HT-29 (cell line): ENCODE measurements at regions not wholly inside any gene's neighbourhood (a gene's known extent, or its start where the extent isn't known, plus 50 kb on each side); places are given as distances from the start of the nearest gene placed in this dataset.
"Not testable (repeated sequence)": the region's sequence is repeated elsewhere in the genome, so short reads cannot be mapped to it uniquely, and the experiment has no call there.

Source experiments
- DNase-seq: peaks from one replicate; pipeline ENCODE4 v3.0.0-alpha.2; 2015; ENCODE audit warnings: low spot score

DNA sequence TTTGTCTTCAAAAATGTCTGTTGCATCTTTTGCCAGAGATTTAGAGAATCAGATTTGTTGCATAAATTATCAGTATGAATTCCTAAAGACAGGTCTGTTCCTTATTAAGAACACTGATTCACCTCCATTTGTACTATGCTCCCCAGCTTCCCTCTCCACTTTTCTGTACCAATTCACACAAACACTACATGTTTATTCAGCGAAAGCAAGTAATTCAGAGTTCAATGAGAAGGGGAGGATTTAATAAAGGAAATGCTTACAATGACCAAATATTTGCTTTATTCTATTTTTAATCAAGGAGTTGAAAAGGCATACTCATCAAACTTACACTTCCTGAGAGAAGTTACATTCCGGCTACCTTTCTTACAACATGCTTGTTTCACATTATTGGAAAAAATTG lies 135.5 kb downstream of the NBPF8 start:
- not testable (repeated sequence) for DNase-seq

DNA sequence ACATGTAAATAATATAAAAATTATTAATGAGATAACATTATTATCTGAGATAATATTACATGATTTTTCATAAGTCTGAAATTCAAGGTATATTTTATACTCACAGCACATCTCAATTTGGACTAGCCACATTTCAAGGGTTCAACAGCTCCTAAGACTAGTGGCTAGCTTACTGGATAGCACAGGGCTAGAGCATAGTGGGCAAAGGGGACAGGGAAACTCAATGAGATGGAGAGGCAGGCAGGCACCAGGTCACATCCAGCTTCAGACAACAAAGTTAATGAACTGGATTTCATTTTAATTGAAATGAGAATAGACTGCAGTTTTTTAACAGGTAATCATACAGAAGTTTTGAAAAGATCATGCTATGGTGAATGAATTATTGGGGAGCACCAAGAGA lies 137.4 kb downstream of the NBPF8 start:
- not testable (repeated sequence) for DNase-seq

GRCh38 chr1:120557605-120558302 lies 142.9 kb downstream of the NBPF8 start:
- DNase-seq: peak; percentile 15

- DNase-seq: peak; percentile 68
These were observed 143.6 kb downstream of the NBPF8 start for GRCh38 chr1:120558303-120559060.

GRCh38 chr1:120561767-120562166 lies 146.9 kb downstream of the NBPF8 start:
- not testable (repeated sequence) for DNase-seq

- not testable (repeated sequence) for DNase-seq
These were observed 150.6 kb downstream of the NBPF8 start for GRCh38 chr1:120565396-120565795.

DNA sequence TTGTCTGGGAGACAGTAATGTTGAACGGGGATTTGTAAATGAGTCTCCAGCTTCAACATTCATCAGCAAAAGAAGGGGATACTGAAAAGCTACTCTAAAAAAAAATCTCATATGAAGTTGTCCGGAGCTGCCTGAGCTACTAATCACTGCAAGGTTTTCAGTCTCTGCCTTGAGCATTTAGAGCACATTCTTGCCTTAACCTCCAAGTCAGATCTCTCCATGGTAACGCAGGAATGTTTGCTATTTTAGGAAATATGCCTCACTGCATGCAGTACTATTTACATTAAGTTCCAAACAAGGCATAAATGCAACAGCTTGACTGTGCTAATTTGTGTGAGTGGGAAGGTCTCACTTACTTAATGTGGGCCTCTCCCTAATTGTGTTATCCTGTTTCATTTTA lies 152.8 kb downstream of the NBPF8 start:
- DNase-seq: not testable (repeated sequence)

DNA sequence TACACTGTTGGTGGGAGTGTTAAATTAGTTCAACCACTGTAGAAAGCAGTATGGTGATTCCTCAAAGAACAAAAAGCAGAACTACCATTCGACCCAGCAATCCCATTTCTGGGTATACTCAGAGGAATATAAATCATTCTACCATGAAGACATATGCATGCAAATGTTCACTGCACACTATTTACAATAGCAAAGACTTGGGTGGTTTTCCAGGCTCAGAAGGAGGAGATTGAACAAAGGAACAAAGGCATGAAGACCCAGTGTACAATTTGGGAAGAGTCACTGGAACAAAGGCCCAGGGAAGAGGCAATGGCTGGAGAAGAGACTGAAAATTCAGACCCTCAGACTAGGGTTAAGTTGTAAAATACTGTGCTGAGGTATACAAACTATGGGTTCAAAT lies 148.5 kb upstream of the NBPF26 start:
- DNase-seq: not testable (repeated sequence)

DNA sequence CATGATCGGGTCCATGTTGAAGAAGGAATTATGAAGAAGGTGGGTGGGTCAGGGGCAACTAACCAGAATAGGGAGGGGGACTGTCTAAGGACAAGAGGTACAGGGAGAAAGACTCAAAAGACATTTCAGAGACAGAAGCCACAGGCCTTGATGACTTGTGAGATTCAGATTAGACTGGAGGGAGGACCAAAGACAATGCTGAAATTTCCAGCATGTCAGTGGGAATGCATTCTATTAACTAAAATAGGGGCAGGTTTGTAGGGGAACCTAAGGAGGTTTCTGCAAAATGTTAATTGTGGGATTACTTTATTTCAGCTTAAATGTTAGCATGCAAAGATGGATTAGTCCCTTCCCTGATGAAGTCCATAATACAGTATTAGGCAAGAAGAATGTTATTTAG lies 141.6 kb upstream of the NBPF26 start:
- DNase-seq: not testable (repeated sequence)

DNA sequence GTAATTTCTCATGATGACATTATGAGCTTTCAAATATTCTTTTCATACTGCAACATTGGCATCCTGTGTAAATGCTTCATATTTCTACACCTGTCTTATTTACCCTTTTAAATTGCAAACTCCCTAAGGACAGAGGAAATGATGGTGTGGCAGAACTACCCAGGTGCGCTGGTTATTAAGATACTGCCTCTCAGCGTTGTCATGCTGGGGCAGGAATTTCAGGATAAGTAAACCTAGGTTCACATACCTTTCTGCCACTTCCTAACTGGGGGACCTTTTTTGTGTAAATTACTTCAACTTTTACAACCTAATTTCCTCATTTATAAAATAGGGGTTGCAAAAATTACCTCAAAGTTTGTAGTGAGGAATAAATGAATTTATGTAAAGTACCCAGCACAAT lies 137.7 kb upstream of the NBPF26 start:
- not testable (repeated sequence) for DNase-seq

DNA sequence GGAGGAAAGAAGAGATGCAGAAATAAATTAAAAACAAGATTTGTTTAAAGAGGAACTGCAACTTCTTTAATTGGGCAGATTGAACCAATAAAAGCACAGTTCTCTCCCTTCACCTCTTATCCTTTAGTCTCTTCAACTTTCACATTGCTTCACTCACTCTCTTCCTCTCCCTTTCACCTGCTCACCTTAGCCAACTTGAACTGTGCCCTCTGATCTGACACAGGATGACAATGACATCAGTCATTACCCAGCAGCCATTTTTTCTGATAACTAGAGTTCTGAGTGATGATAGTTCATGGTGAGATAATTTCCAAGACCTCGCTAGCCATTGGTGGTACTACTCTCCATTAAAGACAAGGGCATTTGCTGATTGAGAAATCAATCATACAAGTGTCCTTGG lies 134.9 kb upstream of the NBPF26 start:
- not testable (repeated sequence) for DNase-seq

DNA sequence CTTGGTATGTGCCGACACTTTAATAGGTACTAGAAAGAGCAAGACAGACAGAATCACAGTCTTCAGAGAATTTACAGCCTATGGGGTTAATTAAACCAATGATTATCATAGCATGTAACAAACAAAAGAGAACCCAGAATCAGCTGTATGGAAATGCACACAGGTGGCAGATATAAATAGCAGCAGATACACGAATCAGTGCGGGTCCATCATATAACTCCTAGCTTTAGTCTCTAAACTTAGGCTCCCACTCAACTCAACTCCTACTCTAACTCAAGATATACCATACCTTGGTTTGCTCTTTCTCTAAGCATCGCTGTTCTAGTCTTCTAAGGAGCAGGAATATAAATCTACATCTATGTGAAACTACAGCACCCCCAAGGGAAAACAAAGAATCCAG lies 132.0 kb upstream of the NBPF26 start:
- DNase-seq: not testable (repeated sequence)

- not testable (repeated sequence) for DNase-seq
These were observed 130.8 kb upstream of the NBPF26 start for GRCh38 chr1:120592943-120593342.

GRCh38 chr1:120593648-120594047 lies 130.1 kb upstream of the NBPF26 start:
- not testable (repeated sequence) for DNase-seq

GRCh38 chr1:120598331-120598951 lies 125.3 kb upstream of the NBPF26 start:
- not testable (repeated sequence) for DNase-seq

- not testable (repeated sequence) for DNase-seq
These were observed 124.2 kb upstream of the NBPF26 start for GRCh38 chr1:120599511-120599910.

GRCh38 chr1:120600442-120601041 lies 123.2 kb upstream of the NBPF26 start:
- not testable (repeated sequence) for DNase-seq

GRCh38 chr1:120607882-120608281 lies 115.9 kb upstream of the NBPF26 start:
- DNase-seq: not testable (repeated sequence)

DNA sequence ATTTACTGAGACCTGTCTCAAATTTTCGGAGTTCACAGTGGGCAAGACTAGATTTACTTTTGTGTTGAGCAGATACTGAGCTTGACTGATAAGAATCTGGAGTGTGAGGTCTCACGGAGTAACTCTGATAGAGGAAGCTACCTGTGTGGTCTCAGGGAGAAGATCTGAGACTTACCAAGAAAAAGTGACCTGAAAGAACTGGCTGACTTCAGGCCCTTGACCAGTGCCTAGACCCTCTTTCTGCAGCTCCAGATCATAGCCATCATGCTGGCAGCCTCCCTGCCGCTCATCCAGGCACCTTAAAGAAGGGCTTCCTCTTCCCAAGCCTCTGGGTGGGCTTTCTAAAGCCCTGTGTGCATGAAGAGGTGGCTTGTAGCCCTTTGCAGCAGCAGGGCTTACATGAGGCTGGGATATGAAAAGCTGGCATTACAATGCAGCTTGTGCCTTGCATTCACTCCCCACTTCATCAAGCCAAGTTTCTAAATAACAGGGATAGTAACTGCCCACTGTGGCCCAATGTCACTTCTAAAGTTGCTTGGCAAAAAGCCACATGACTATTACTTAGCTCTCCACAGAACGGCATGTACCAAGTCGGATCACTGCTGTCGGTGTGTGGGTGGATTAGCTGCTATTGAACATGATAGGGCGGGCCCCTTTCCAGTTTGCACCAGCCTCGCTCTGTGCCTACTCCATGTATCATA lies 115.3 kb upstream of the NBPF26 start:
- DNase-seq: not testable (repeated sequence)

DNA sequence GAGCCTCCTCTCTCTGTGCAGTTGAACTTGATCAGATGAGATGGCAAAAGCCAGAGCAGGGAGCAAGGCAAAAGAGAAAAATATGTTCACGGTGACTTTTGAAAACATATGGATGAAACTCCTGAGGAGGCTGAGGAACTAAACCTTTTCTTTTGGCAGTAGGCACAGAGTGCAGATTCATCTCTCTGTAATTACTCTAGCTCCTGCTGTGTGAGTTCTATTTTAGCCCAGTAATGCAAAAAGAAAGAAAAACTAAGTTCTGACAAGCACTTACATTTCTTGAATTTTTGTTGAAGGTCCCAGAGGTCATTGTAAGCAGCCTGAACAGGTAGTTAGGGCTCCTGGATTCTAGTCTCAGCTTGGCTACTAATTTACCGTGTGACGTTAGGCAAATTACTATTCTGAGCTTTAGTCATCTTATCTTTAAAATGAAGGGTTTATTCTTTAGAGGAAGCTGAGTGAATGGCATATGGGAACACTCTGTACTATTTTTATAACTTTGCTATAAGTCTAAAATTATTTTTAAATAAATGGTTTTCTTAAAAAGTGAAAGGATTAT lies 114.7 kb upstream of the NBPF26 start:
- DNase-seq: not testable (repeated sequence)

- DNase-seq: not testable (repeated sequence)
These were observed 113.9 kb upstream of the NBPF26 start for GRCh38 chr1:120609834-120610233.
